HUES48 (cell line): ENCODE measurements at regions not wholly inside any gene's neighbourhood (a gene's known extent, or its start where the extent isn't known, plus 50 kb on each side); places are given as distances from the start of the nearest gene placed in this dataset.

ENCODE experiments used
- H3K27ac ChIP-seq: one replicate; pipeline ENCODE4 v1.7.0; 2013; ENCODE audit warnings: low read depth, low read length, inconsistent platforms
- H3K27me3 ChIP-seq: 2 replicates; pipeline ENCODE4 v1.6.1; 2013; ENCODE audit warnings: mild to moderate bottlenecking, low read length; ENCODE audit not compliant: control insufficient read depth, insufficient read depth
- H3K36me3 ChIP-seq: 2 replicates; pipeline ENCODE4 v1.6.1; 2013; ENCODE audit warnings: low read length; ENCODE audit not compliant: control insufficient read depth, insufficient read depth
- H3K4me1 ChIP-seq: 2 replicates; pipeline ENCODE4 v1.6.1; 2013; ENCODE audit warnings: mild to moderate bottlenecking, low read length; ENCODE audit not compliant: control insufficient read depth, insufficient read depth
- H3K4me3 ChIP-seq: 2 replicates; pipeline ENCODE4 v1.5.1; 2013; ENCODE audit warnings: mild to moderate bottlenecking, low read depth, low read length
- H3K9ac ChIP-seq: 2 replicates; pipeline ENCODE4 v1.6.1; 2013; ENCODE audit warnings: mild to moderate bottlenecking, low read depth, low read length, moderate library complexity
- H3K9me3 ChIP-seq: 2 replicates; pipeline ENCODE4 v1.6.1; 2013; ENCODE audit warnings: low read length; ENCODE audit not compliant: control insufficient read depth, insufficient read depth

- no peaks in the 10 kb centered on the region for H3K27me3 ChIP-seq
- H3K27ac ChIP-seq = peak overlapping the region; percentile 88
- H3K4me1 ChIP-seq = peaks cover 50% of the 10 kb centered on the region
- H3K4me3 ChIP-seq = peak overlapping the region; percentile 84
- peaks cover 39% of the 10 kb centered on the region for H3K36me3 ChIP-seq
- no peaks in the 10 kb centered on the region for H3K9me3 ChIP-seq
- H3K9ac ChIP-seq = peak overlapping the region; percentile 93
Observed at GRCh38 chrX:45850197-45850774, 649.6 kb upstream of the DIPK2B start.

GRCh38 chrX:45849261-45849862, 648.7 kb upstream of the DIPK2B start:
- no peaks in the 10 kb centered on the region for H3K27me3 ChIP-seq
- H3K9ac ChIP-seq = peak overlapping the region; percentile 93
- peak overlapping the region; percentile 84 for H3K4me3 ChIP-seq
- H3K36me3 ChIP-seq = peaks cover 48% of the 10 kb centered on the region
- H3K27ac ChIP-seq = no peak overlapping the region
- no peaks in the 10 kb centered on the region for H3K9me3 ChIP-seq
- H3K4me1 ChIP-seq = peaks cover 42% of the 10 kb centered on the region

- no peaks in the 10 kb centered on the region for H3K9me3 ChIP-seq
- H3K4me1 ChIP-seq = peaks cover 28% of the 10 kb centered on the region
- H3K36me3 ChIP-seq = peaks cover 62% of the 10 kb centered on the region
- H3K27ac ChIP-seq = no peak overlapping the region
- H3K4me3 ChIP-seq = peak overlapping the region; percentile 35; the same call in 1 of the 2 replicates
- H3K27me3 ChIP-seq = no peaks in the 10 kb centered on the region
- H3K9ac ChIP-seq = no peak overlapping the region
Observed at GRCh38 chrX:45847961-45848360, 647.3 kb upstream of the DIPK2B start.

- peaks cover 78% of the 10 kb centered on the region for H3K36me3 ChIP-seq
- peaks cover 20% of the 10 kb centered on the region for H3K4me1 ChIP-seq
- H3K27me3 ChIP-seq = no peaks in the 10 kb centered on the region
- no peak overlapping the region for H3K27ac ChIP-seq
- no peak overlapping the region for H3K4me3 ChIP-seq
- no peak overlapping the region for H3K9ac ChIP-seq
- no peaks in the 10 kb centered on the region for H3K9me3 ChIP-seq
Observed at GRCh38 chrX:45846328-45846727, 645.7 kb upstream of the DIPK2B start.

GRCh38 chrX:45845142-45845541, 644.5 kb upstream of the DIPK2B start:
- H3K4me1 ChIP-seq = peaks cover 20% of the 10 kb centered on the region
- H3K4me3 ChIP-seq = no peak overlapping the region
- no peak overlapping the region for H3K9ac ChIP-seq
- no peaks in the 10 kb centered on the region for H3K27me3 ChIP-seq
- no peaks in the 10 kb centered on the region for H3K9me3 ChIP-seq
- no peak overlapping the region for H3K27ac ChIP-seq
- H3K36me3 ChIP-seq = peaks cover 90% of the 10 kb centered on the region

- peaks cover 14% of the 10 kb centered on the region; the same call in 1 of the 2 replicates for H3K4me1 ChIP-seq
- H3K27ac ChIP-seq = no peak overlapping the region
- no peaks in the 10 kb centered on the region for H3K9me3 ChIP-seq
- H3K4me3 ChIP-seq = no peak overlapping the region
- H3K36me3 ChIP-seq = peaks cover 92% of the 10 kb centered on the region
- no peaks in the 10 kb centered on the region for H3K27me3 ChIP-seq
- H3K9ac ChIP-seq = no peak overlapping the region
Observed at GRCh38 chrX:45843518-45843917, 642.8 kb upstream of the DIPK2B start.

DNA sequence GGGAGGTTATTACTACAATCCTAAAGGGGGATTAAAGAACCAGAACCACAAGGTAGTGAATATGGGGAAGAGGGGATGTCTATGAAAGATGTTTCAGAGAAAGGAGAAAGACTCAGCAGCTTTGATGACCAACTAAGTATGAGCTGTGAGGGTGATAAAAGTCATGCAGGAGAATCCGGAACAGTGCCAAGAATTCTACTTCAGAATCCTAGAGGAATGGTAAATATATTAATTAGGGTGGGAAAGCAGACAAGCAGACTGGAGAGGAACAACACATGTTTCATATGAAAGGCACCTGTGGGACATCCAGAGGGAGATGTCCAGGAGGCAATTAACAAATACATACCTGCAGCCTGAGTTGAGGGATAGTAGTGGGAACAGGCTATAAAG, 642.2 kb upstream of the DIPK2B start:
- Histone ChIP-seq H3K4me3 (no peak overlapping the region), H3K9me3 (no peaks in the 10 kb centered on the region), H3K9ac (no peak overlapping the region), H3K27ac (no peak overlapping the region), H3K27me3 (no peaks in the 10 kb centered on the region), H3K36me3 (peaks cover 93% of the 10 kb centered on the region), H3K4me1 (peaks cover 10% of the 10 kb centered on the region; the same call in 1 of the 2 replicates)

- Histone ChIP-seq H3K4me3 (no peak overlapping the region), H3K9me3 (no peaks in the 10 kb centered on the region), H3K27ac (no peak overlapping the region), H3K4me1 (0 out of 2 replicates have a peak, but pooled peaks cover 8% of the 10 kb centered on the region), H3K9ac (no peak overlapping the region), H3K36me3 (peaks cover 91% of the 10 kb centered on the region), H3K27me3 (no peaks in the 10 kb centered on the region)
Observed at GRCh38 chrX:45842207-45842925, 641.7 kb upstream of the DIPK2B start.

DNA sequence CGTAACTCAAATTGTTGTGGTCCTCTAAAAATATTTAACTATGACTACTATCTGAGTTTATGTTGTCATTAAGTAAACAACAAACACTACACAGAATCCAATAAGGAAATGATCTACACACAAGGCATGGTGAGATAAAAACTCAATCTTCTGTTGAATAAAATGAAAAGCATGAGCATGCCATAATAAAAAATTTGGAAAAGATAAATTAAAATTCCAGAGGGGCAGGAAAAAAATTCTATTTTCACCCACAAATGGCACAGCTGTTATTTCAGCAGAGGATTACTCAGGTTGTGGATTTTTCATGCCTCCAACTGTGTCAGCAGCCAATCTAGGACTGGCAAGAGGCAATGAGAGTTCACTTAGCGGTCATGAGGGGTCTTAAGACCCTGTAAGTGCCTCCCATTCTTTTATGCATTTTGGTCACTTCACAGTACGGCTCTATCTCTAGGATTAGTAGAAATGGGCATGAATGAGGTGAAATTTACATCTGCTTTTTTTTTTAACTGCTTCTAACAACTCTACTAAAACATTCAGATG, 639.8 kb upstream of the DIPK2B start:
- Histone ChIP-seq H3K4me3 (no peak overlapping the region), H3K27me3 (no peaks in the 10 kb centered on the region), H3K9me3 (no peaks in the 10 kb centered on the region), H3K36me3 (peaks cover 83% of the 10 kb centered on the region), H3K9ac (no peak overlapping the region), H3K4me1 (0 out of 2 replicates have a peak, but pooled peaks cover 4% of the 10 kb centered on the region), H3K27ac (no peak overlapping the region)

DNA sequence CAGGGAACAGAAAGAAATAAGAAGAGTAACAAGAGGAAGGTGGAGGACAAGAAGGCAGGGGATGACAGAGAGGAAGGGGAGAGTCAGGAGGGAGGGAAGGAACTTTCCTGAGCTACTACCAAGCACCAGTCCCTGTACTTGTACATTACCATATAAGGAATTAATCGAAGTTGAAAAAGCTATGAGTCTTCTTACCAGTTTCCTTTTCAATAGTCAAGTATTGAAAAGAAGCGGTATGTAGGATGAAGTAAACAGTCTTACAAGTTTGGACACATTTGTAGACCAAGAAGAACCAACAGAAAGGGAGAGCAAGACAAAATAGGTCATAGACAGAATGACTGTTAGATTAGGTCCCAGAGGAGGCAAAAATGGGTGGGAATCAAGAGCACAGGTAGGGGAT, 629.7 kb upstream of the DIPK2B start:
- Histone ChIP-seq H3K9me3 (no peaks in the 10 kb centered on the region), H3K4me1 (peaks cover 33% of the 10 kb centered on the region), H3K27me3 (no peaks in the 10 kb centered on the region), H3K4me3 (no peak overlapping the region), H3K36me3 (peaks cover 83% of the 10 kb centered on the region), H3K9ac (no peak overlapping the region), H3K27ac (no peak overlapping the region)

DNA sequence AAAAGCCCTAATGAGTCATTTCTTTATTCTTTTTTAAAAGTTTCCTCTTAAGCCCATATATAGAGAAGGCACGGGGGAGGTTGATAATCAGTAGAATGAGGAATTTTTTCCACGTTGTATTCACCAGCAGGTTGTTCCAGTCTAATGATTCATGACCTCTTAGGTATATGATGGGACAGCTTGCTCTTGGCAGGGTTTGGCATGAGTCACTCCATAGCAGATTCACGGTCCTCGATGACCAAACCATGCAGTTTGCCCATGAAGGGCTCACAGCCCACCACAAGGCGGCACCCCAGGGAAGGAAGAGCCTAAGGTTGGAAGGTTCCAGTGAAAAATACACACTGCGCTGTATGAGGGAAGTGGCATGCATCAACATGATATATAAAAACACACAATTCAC, 623.8 kb upstream of the DIPK2B start:
- H3K9me3 ChIP-seq = no peaks in the 10 kb centered on the region
- H3K4me3 ChIP-seq = no peak overlapping the region
- H3K27ac ChIP-seq = no peak overlapping the region
- H3K4me1 ChIP-seq = no peaks in the 10 kb centered on the region
- H3K27me3 ChIP-seq = no peaks in the 10 kb centered on the region
- H3K9ac ChIP-seq = no peak overlapping the region
- H3K36me3 ChIP-seq = peaks cover 85% of the 10 kb centered on the region
